IMR-90 (cell line): ENCODE measurements at regions not wholly inside any gene's neighbourhood (a gene's known extent, or its start where the extent isn't known, plus 50 kb on each side); places are given as distances from the start of the nearest gene placed in this dataset.

Experiments used
- ATAC-seq: fragments of 200-7000 bp; cut with Tn5 transposase; 2 replicates; pipeline ENCODE4 v1.9.1; 2020; ENCODE audit warnings: low read depth, mild to moderate bottlenecking, moderate library complexity
- BruUV-seq: library from RNA; stranded (reverse); fragments of 400-500 nt; replicated peaks from 2 replicates; lab custom pipeline; 2021; lab: Mats Ljungman, UMichigan
- CTCF ChIA-PET: fragments of 300-600 bp; formaldehyde crosslinking; extraction: SDS; loops from one replicate; lab custom pipeline; 2021; ENCODE audit warnings: antibody characterized with exemption; lab: Yijun Ruan, JAX
- POLR2A ChIA-PET: fragments of 300-600 bp; sonication (Branson Sonifier 250); formaldehyde crosslinking; loops from one replicate; lab custom pipeline; 2022; ENCODE audit warnings: antibody characterized with exemption; ENCODE audit not compliant: unreplicated experiment; lab: Charles Lee
- DNase-seq: peaks from one replicate; pipeline ENCODE4 v3.0.0; 2013
- H2AFZ ChIP-seq: replicated peaks from 2 replicates; pipeline ENCODE3; 2013; ENCODE audit warnings: low read length, mild to moderate bottlenecking; ENCODE audit not compliant: poor library complexity
- H2AK5ac ChIP-seq: 2 replicates; pipeline ENCODE4 v1.6.1; 2013; ENCODE audit warnings: low read depth, low read length, inconsistent platforms
- H2AK9ac ChIP-seq: replicated peaks from 2 replicates; pipeline ENCODE3; 2013; ENCODE audit warnings: mild to moderate bottlenecking, low read depth, low read length, moderate library complexity; ENCODE audit not compliant: poor library complexity
- H2BK120ac ChIP-seq: 2 replicates; pipeline ENCODE4 v1.6.1; 2013; ENCODE audit warnings: low read depth, low read length, inconsistent platforms
- H2BK15ac ChIP-seq: 3 replicates; pipeline ENCODE4 v1.6.1; 2013; ENCODE audit warnings: low read depth, low read length, inconsistent platforms
- H2BK20ac ChIP-seq: 2 replicates; pipeline ENCODE4 v1.6.1; 2013; ENCODE audit warnings: low read depth, mild to moderate bottlenecking, inconsistent platforms, low read length, moderate library complexity
- H2BK5ac ChIP-seq: 2 replicates; pipeline ENCODE4 v1.6.1; 2013; ENCODE audit warnings: mild to moderate bottlenecking, low read depth, low read length, inconsistent platforms; ENCODE audit not compliant: poor library complexity, severe bottlenecking
- H3K14ac ChIP-seq: replicated peaks from 2 replicates; pipeline ENCODE4 v1.6.1; 2013; ENCODE audit warnings: low read depth, low read length, inconsistent platforms
- H3K18ac ChIP-seq: 2 replicates; pipeline ENCODE4 v1.6.1; 2013; ENCODE audit warnings: low read depth, low read length, control low read depth
- H3K23ac ChIP-seq: 2 replicates; pipeline ENCODE4 v1.6.1; 2013; ENCODE audit warnings: low read depth, low read length, inconsistent platforms
- H3K27ac ChIP-seq: 2 replicates; pipeline ENCODE4 v1.5.1; 2013; ENCODE audit warnings: mild to moderate bottlenecking, control low read depth, low read length; ENCODE audit not compliant: insufficient read depth
- H3K27me3 ChIP-seq: 2 replicates; pipeline ENCODE4 v1.6.1; 2013; ENCODE audit warnings: low read length; ENCODE audit not compliant: control insufficient read depth, insufficient read depth
- H3K36me3 ChIP-seq: 2 replicates; pipeline ENCODE4 v1.6.1; 2013; ENCODE audit warnings: low read length, mixed read lengths; ENCODE audit not compliant: control insufficient read depth, insufficient read depth
- H3K4ac ChIP-seq: 2 replicates; pipeline ENCODE4 v1.6.1; 2013; ENCODE audit warnings: low read depth, low read length, inconsistent platforms
- H3K4me1 ChIP-seq: 2 replicates; pipeline ENCODE4 v1.6.1; 2013; ENCODE audit warnings: low read length, mixed read lengths; ENCODE audit not compliant: control insufficient read depth, insufficient read depth
- H3K4me2 ChIP-seq: 2 replicates; pipeline ENCODE4 v1.6.1; 2013; ENCODE audit warnings: low read depth, mild to moderate bottlenecking, control low read depth, low read length, moderate library complexity
- H3K4me3 ChIP-seq: 2 replicates; pipeline ENCODE4 v1.5.1; 2013; ENCODE audit warnings: low read depth, mild to moderate bottlenecking, control low read depth, low read length, moderate library complexity; ENCODE audit not compliant: insufficient read depth
- H3K56ac ChIP-seq: 2 replicates; pipeline ENCODE4 v1.6.1; 2013; ENCODE audit warnings: low read length, inconsistent platforms; ENCODE audit not compliant: insufficient read depth; ENCODE audit errors: extremely low read depth
- H3K79me1 ChIP-seq, 2 experiments: 2 replicates each; pipeline ENCODE4 v1.6.1; 2013; ENCODE audit warnings: low read length in 2 of 2, inconsistent platforms in 1 of 2, low read depth in 1 of 2
- H3K9ac ChIP-seq: 2 replicates; pipeline ENCODE4 v1.6.1; 2013; ENCODE audit warnings: low read depth, low read length, control low read depth
- H3K9me1 ChIP-seq: 2 replicates; pipeline ENCODE4 v1.6.1; 2013; ENCODE audit warnings: low read length, inconsistent platforms; ENCODE audit not compliant: insufficient read depth
- H3K9me3 ChIP-seq: 2 replicates; pipeline ENCODE4 v1.6.1; 2013; ENCODE audit warnings: low read length; ENCODE audit not compliant: control insufficient read depth, insufficient read depth
- H4K20me1 ChIP-seq: 2 replicates; pipeline ENCODE4 v1.6.1; 2013; ENCODE audit warnings: low read length, inconsistent platforms; ENCODE audit not compliant: insufficient read depth
- H4K5ac ChIP-seq: 2 replicates; pipeline ENCODE4 v1.6.1; 2013; ENCODE audit warnings: mild to moderate bottlenecking, low read depth, low read length, control low read depth
- H4K8ac ChIP-seq, 2 experiments: 2 replicates each; pipeline ENCODE4 v1.6.1; 2013; ENCODE audit warnings: low read depth in 2 of 2, low read length in 2 of 2, control low read depth in 1 of 2, inconsistent platforms in 1 of 2
- H4K91ac ChIP-seq: 2 replicates; pipeline ENCODE4 v1.6.1; 2013; ENCODE audit warnings: low read depth, low read length, inconsistent platforms; ENCODE audit not compliant: insufficient read depth
- BHLHE40 ChIP-seq: fragments of 150-350 bp; IDR thresholded peaks from 2 replicates; pipeline ENCODE4 v1.6.1; 2016; ENCODE audit warnings: mild to moderate bottlenecking, low read depth, low read length
- CEBPB ChIP-seq: IDR thresholded peaks from 2 replicates; pipeline ENCODE4 v1.6.1; 2012; ENCODE audit warnings: low read depth, low read length, improper control_type of control experiment
- CHD1 ChIP-seq: IDR thresholded peaks from 2 replicates; pipeline ENCODE4 v1.6.1; 2012; ENCODE audit warnings: low read depth, low read length, improper control_type of control experiment
- MAFK ChIP-seq: IDR thresholded peaks from 2 replicates; pipeline ENCODE4 v1.6.1; 2012; ENCODE audit warnings: low read depth, low read length, improper control_type of control experiment
- MAZ ChIP-seq: IDR thresholded peaks from 2 replicates; pipeline ENCODE4 v1.6.1; 2012; ENCODE audit warnings: low read depth, mild to moderate bottlenecking, low read length, improper control_type of control experiment, moderate library complexity, borderline replicate concordance
- MXI1 ChIP-seq: IDR thresholded peaks from 2 replicates; pipeline ENCODE4 v1.6.1; 2012; ENCODE audit warnings: low read depth, mild to moderate bottlenecking, low read length, moderate library complexity, borderline replicate concordance
- NFE2L2 ChIP-seq: fragments of 150-350 bp; IDR thresholded peaks from 2 replicates; pipeline ENCODE4 v1.6.1; 2016; ENCODE audit warnings: low read depth, mild to moderate bottlenecking, low read length
- POLR2A ChIP-seq: IDR thresholded peaks from 2 replicates; pipeline ENCODE4 v1.6.1; 2012; ENCODE audit warnings: mild to moderate bottlenecking, low read depth, low read length
- RAD21 ChIP-seq: IDR thresholded peaks from 2 replicates; pipeline ENCODE4 v1.6.1; 2012; ENCODE audit warnings: low read length, improper control_type of control experiment
- RCOR1 ChIP-seq: IDR thresholded peaks from 2 replicates; pipeline ENCODE4 v1.6.1; 2012; ENCODE audit warnings: mild to moderate bottlenecking, low read length, improper control_type of control experiment; ENCODE audit not compliant: insufficient replicate concordance
- SMC3 ChIP-seq: fragments of 150-350 bp; IDR thresholded peaks from 2 replicates; pipeline ENCODE4 v1.6.1; 2016; ENCODE audit warnings: low read depth, mild to moderate bottlenecking, antibody characterized with exemption, low read length, moderate library complexity
- WGBS, 2 experiments: methylation state at CpG; one replicate each; pipeline versions ENCODE4 v1.1.5 to v1.1.7; 2013; ENCODE audit warnings: missing lambda C conversion rate in 2 of 2; ENCODE audit not compliant: insufficient read length in 1 of 2; ENCODE audit errors: extremely low coverage in 2 of 2; 5-methylcytosine and 5-hydroxymethylcytosine counted together
- dilution Hi-C: fragments of 300-500 bp; cut with HindIII; formaldehyde crosslinking; loops from one replicate; pipeline ENCODE4 v1.14.3; 2018; ENCODE audit warnings: low sequenced_read_pairs; ENCODE audit not compliant: unreplicated experiment
- in situ Hi-C: fragments of 300-500 bp; cut with MboI; formaldehyde crosslinking; loops from 3 replicates; pipeline ENCODE4 v1.14.3; 2019; ENCODE audit warnings: low sequenced_read_pairs, inconsistent platforms, mixed read lengths
- intact Hi-C: fragments of 100-400 bp; cut with micrococcal nuclease; formaldehyde crosslinking; loops from 2 replicates; pipeline ENCODE4 v1.10.0; 2022
- TF ChIP-seq, protein P1 (sequence below): fragments of 150-350 bp; IDR thresholded peaks from 2 replicates; pipeline ENCODE4 v1.6.1; 2016; ENCODE audit warnings: low read depth, mild to moderate bottlenecking, low read length, moderate library complexity, borderline replicate concordance
- TF ChIP-seq, protein P2 (sequence below): fragments of 150-350 bp; IDR thresholded peaks from 2 replicates; pipeline ENCODE4 v1.6.1; 2017; ENCODE audit warnings: mild to moderate bottlenecking, antibody characterized with exemption, low read length, low read depth
- TF ChIP-seq, protein P3 (sequence below): conservative IDR thresholded peaks from 2 replicates; pipeline ENCODE4 v1.5.1; 2012; ENCODE audit warnings: mild to moderate bottlenecking, low read depth, low read length, improper control_type of control experiment

DNA sequence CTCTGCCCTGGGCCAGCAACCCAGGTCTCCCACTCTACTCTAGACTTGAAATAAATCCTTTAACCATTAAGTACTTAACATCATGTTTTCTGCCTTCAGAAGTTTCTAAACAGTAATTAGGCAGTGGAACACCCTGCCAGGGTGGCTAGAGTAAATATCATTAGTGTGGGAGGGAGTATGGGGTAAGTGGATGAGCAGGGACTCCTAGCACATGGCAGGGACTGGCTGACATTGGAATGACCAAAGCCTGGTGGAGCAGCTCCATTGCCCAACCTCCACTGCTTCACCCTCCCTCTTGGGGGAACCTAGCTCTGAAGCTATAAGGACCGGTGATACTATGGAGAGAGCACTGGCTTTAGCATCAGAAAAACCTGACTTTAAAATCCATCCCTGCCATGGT, 167.1 kb downstream of the MAFB start:
- Histone ChIP-seq H4K5ac (no peak overlapping the region), H4K8ac (no peak overlapping the region), H2BK20ac (no peak overlapping the region), H3K9ac (no peak overlapping the region), H3K18ac (no peak overlapping the region), H4K91ac (no peak overlapping the region), H2AK9ac (no peak overlapping the region), H3K4me2 (no peak overlapping the region), H3K9me3 (no peaks in the 10 kb centered on the region), H3K9me1 (no peaks in the 10 kb centered on the region), H3K79me1 (no peaks in the 10 kb centered on the region), H3K36me3 (no peaks in the 10 kb centered on the region), H4K20me1 (no peaks in the 10 kb centered on the region), H2BK120ac (no peak overlapping the region), H3K23ac (no peak overlapping the region), H3K4me1 (no peaks in the 10 kb centered on the region), H3K4me3 (no peak overlapping the region), H3K14ac (no peak overlapping the region), H3K27ac (no peak overlapping the region), H2BK15ac (no peak overlapping the region), H2BK5ac (no peak overlapping the region), H3K4ac (no peak overlapping the region), H2AK5ac (no peak overlapping the region), H3K56ac (no peak overlapping the region), H3K27me3 (no peaks in the 10 kb centered on the region), H2AFZ (no peak overlapping the region)
- BruUV-seq = no TSS peak
- WGBS, 2 experiments = no CpG with 5 or more reads among the region's 1 CpG
- TF ChIP-seq, protein P1, sequence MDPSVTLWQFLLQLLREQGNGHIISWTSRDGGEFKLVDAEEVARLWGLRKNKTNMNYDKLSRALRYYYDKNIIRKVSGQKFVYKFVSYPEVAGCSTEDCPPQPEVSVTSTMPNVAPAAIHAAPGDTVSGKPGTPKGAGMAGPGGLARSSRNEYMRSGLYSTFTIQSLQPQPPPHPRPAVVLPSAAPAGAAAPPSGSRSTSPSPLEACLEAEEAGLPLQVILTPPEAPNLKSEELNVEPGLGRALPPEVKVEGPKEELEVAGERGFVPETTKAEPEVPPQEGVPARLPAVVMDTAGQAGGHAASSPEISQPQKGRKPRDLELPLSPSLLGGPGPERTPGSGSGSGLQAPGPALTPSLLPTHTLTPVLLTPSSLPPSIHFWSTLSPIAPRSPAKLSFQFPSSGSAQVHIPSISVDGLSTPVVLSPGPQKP = no peak
- TF ChIP-seq NFE2L2 (no peak), RCOR1 (no peak), CHD1 (no peak), MAFK (no peak), RAD21 (no peak), POLR2A (no peak), MAZ (no peak), BHLHE40 (no peak), MXI1 (no peak), CEBPB (no peak), SMC3 (no peak)
- TF ChIP-seq, protein P2, sequence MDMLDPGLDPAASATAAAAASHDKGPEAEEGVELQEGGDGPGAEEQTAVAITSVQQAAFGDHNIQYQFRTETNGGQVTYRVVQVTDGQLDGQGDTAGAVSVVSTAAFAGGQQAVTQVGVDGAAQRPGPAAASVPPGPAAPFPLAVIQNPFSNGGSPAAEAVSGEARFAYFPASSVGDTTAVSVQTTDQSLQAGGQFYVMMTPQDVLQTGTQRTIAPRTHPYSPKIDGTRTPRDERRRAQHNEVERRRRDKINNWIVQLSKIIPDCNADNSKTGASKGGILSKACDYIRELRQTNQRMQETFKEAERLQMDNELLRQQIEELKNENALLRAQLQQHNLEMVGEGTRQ = no peak
- TF ChIP-seq, protein P3, sequence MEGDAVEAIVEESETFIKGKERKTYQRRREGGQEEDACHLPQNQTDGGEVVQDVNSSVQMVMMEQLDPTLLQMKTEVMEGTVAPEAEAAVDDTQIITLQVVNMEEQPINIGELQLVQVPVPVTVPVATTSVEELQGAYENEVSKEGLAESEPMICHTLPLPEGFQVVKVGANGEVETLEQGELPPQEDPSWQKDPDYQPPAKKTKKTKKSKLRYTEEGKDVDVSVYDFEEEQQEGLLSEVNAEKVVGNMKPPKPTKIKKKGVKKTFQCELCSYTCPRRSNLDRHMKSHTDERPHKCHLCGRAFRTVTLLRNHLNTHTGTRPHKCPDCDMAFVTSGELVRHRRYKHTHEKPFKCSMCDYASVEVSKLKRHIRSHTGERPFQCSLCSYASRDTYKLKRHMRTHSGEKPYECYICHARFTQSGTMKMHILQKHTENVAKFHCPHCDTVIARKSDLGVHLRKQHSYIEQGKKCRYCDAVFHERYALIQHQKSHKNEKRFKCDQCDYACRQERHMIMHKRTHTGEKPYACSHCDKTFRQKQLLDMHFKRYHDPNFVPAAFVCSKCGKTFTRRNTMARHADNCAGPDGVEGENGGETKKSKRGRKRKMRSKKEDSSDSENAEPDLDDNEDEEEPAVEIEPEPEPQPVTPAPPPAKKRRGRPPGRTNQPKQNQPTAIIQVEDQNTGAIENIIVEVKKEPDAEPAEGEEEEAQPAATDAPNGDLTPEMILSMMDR = no peak
- ATAC-seq (no peak), DNase-seq (no peak)
- POLR2A ChIA-PET = no interaction called here
- intact Hi-C loops (no loop called here), in situ Hi-C loops (no loop called here), dilution Hi-C loops (no loop called here)
- CTCF ChIA-PET = interaction anchor here (0.6 kb wide), 1 partner anchor 481 kb away, joined by 3 read pairs; no protein-coding TSS in a partner anchor
